ENCODE measurements at regions not wholly inside any gene's neighbourhood (a gene's known extent, or its start where the extent isn't known, plus 50 kb on each side); places are given as distances from the start of the nearest gene placed in this dataset.

GRCh38 chr7:51786284-51786683, 469.7 kb upstream of the COBL start:
- TF ChIP-seq CTCF (conservative IDR thresholded peaks at IDR 0.05 in 1 of 2, IDR thresholded peaks at IDR 0.05 in 1 of 2; ENCODE audit: extremely low read depth in 1 of 2, insufficient read depth in 1 of 2, low read depth in 1 of 2, low read length in 2 of 2) (no peak), EZH2 (IDR thresholded peaks at IDR 0.05; ENCODE audit: borderline replicate concordance, low read length) (no peak)

Data from mammary epithelial cell (primary cell).